ENCODE measurements at regions not wholly inside any gene's neighbourhood (a gene's known extent, or its start where the extent isn't known, plus 50 kb on each side); places are given as distances from the start of the nearest gene placed in this dataset.

- no peak for ATAC-seq
Observed at GRCh38 chr2:67641312-67642045, 244.3 kb downstream of the ETAA1 start.

More at GRCh38 chr2:67641312-67642045, 244.3 kb downstream of the ETAA1 start:
- no peak overlapping the region for H3K4me3 Mint-ChIP-seq
- no peak for TF ChIP-seq POLR2AphosphoS5 (IDR thresholded peaks at IDR 0.05; ENCODE audit: low read depth)
- no peak for TF ChIP-seq NANOG (IDR thresholded peaks at IDR 0.05; ENCODE audit: borderline replicate concordance)
- TF ChIP-seq CTCF (conservative IDR thresholded peaks at IDR 0.05; ENCODE audit: low read depth in 2 of 2) = no peak
- no peak for TF ChIP-seq ETS1 (IDR thresholded peaks at IDR 0.05)
- TF ChIP-seq, protein P1, sequence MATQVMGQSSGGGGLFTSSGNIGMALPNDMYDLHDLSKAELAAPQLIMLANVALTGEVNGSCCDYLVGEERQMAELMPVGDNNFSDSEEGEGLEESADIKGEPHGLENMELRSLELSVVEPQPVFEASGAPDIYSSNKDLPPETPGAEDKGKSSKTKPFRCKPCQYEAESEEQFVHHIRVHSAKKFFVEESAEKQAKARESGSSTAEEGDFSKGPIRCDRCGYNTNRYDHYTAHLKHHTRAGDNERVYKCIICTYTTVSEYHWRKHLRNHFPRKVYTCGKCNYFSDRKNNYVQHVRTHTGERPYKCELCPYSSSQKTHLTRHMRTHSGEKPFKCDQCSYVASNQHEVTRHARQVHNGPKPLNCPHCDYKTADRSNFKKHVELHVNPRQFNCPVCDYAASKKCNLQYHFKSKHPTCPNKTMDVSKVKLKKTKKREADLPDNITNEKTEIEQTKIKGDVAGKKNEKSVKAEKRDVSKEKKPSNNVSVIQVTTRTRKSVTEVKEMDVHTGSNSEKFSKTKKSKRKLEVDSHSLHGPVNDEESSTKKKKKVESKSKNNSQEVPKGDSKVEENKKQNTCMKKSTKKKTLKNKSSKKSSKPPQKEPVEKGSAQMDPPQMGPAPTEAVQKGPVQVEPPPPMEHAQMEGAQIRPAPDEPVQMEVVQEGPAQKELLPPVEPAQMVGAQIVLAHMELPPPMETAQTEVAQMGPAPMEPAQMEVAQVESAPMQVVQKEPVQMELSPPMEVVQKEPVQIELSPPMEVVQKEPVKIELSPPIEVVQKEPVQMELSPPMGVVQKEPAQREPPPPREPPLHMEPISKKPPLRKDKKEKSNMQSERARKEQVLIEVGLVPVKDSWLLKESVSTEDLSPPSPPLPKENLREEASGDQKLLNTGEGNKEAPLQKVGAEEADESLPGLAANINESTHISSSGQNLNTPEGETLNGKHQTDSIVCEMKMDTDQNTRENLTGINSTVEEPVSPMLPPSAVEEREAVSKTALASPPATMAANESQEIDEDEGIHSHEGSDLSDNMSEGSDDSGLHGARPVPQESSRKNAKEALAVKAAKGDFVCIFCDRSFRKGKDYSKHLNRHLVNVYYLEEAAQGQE (IDR thresholded peaks at IDR 0.05; ENCODE audit: unreplicated experiment) = no peak
- TF ChIP-seq EZH2phosphoT487 (IDR thresholded peaks at IDR 0.05; ENCODE audit: unreplicated experiment) = no peak
- no peak for TF ChIP-seq ZNF114 (CRISPR knock-in tag; IDR thresholded peaks at IDR 0.05)
- no peak for TF ChIP-seq STAT1 (IDR thresholded peaks at IDR 0.05; ENCODE audit: unreplicated experiment)
- TF ChIP-seq EZH2 (IDR thresholded peaks at IDR 0.05; ENCODE audit: low read depth, unreplicated experiment) = no peak
- no peak for TF ChIP-seq JUNB (IDR thresholded peaks at IDR 0.05; ENCODE audit: unreplicated experiment)
- H3F3A ChIP-seq (replicated peaks; ENCODE audit: low read depth) = no peaks in the 10 kb centered on the region
- no peaks in the 10 kb centered on the region for H3K4me1 Mint-ChIP-seq
- H3K9me3 Mint-ChIP-seq = peaks cover 7% of the 10 kb centered on the region
- H3K9me2 ChIP-seq (ENCODE audit: insufficient read depth) = no peaks in the 10 kb centered on the region
- H3K36me3 ChIP-seq (ENCODE audit: insufficient read depth) = no peaks in the 10 kb centered on the region
- H3K27me3 Mint-ChIP-seq (ENCODE audit: insufficient read depth, low read depth, poor library complexity) = peaks cover 2% of the 10 kb centered on the region
- H3K36me3 Mint-ChIP-seq (ENCODE audit: low read depth) = peaks cover under 1% of the 10 kb centered on the region; the same call in 1 of the 3 replicates
- DNase-seq (ENCODE audit: low spot score) = no peak
- no peaks in the 10 kb centered on the region for H3K4me1 ChIP-seq (ENCODE audit: insufficient read depth)
- no peak overlapping the region for H3K4me2 ChIP-seq
- no peak overlapping the region for H3K4me3 ChIP-seq
- no peak overlapping the region for H2AFZ ChIP-seq
- no peaks in the 10 kb centered on the region for H3K79me2 ChIP-seq (replicated peaks; ENCODE audit: insufficient read depth)
- no peak overlapping the region for H3K27ac ChIP-seq (ENCODE audit: low read depth)
- H3K27ac Mint-ChIP-seq = no peak overlapping the region
- H3K27me3 ChIP-seq (ENCODE audit: insufficient read depth) = no peaks in the 10 kb centered on the region
- no peaks in the 10 kb centered on the region for H4K20me1 ChIP-seq (replicated peaks; ENCODE audit: insufficient read depth)
